ENCODE measurements at regions not wholly inside any gene's neighbourhood (a gene's known extent, or its start where the extent isn't known, plus 50 kb on each side); places are given as distances from the start of the nearest gene placed in this dataset.
"Not testable (repeated sequence)": the region's sequence is repeated elsewhere in the genome, so short reads cannot be mapped to it uniquely, and the experiment has no call there.

GRCh38 chr12:131444220-131445164, 266.4 kb upstream of the SFSWAP start:
- peak in 1 of 7 donors; percentile 33 for DNase-seq
- no peak overlapping the region for H3K27ac ChIP-seq
- H3K36me3 ChIP-seq (replicated peaks in 1 of 2): no peaks in the 10 kb centered on the region
- no peaks in the 10 kb centered on the region for H3K27me3 ChIP-seq
- intact Hi-C loops (cut with DNase I): no loop called here
- H3K9me3 ChIP-seq (replicated peaks in 1 of 3): peaks cover 0 to 6% (median 0%) of the 10 kb centered on the region in 3 donors
- no peak overlapping the region for H3K4me3 ChIP-seq
- H3K4me1 ChIP-seq (replicated peaks in 1 of 2): no peaks in the 10 kb centered on the region
- 66 to 90% (median 86%) methylated on average over 3 to 24 of the region's 24 CpGs for WGBS, 4 donors
- no peak for TF ChIP-seq POLR2A (IDR thresholded peaks at IDR 0.05)
- TF ChIP-seq CTCF (IDR thresholded peaks at IDR 0.05): no peak

DNA sequence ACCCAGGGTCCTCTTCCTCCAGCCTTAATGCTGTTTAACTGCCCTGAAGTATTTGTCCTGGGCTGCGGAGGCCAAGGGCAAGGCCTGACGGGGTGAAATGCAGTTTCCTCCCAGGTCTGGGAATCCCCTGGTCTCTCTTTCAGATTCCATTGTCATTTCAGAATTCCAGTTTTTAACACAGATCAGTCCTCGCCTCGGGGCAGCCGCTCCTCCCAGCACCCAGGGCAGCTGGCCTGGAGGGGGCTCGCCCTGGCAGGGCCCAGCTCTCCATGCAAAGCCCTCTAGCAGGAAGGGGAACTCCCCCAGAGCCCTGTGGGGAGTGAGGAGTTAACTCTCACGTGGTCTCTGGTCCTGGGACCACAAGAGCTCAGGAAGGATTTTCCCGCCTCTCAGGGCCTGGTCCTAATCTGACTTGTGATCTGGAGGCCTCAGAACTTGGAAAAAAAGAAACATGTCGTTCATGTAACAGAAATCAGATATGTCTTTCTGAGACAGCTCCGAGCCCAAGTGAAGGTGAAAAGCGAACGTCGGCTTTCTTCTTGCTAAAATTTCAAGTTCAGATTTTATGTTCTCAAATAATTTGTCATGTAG, 265.6 kb upstream of the SFSWAP start:
- peaks cover 0 to 6% (median 0%) of the 10 kb centered on the region in 3 donors for H3K9me3 ChIP-seq (replicated peaks in 1 of 3)
- H3K4me1 ChIP-seq (replicated peaks in 1 of 2): no peaks in the 10 kb centered on the region
- no peak overlapping the region for H3K4me3 ChIP-seq
- peak in 1 of 7 donors; percentile 34 for DNase-seq
- TF ChIP-seq CTCF (IDR thresholded peaks at IDR 0.05): no peak
- H3K27ac ChIP-seq: no peak overlapping the region
- intact Hi-C loops (cut with DNase I): no loop called here
- no peaks in the 10 kb centered on the region for H3K27me3 ChIP-seq
- no peaks in the 10 kb centered on the region for H3K36me3 ChIP-seq (replicated peaks in 1 of 2)
- WGBS, 4 donors: 59 to 68% (median 65%) methylated on average over 11 to 13 of the region's 13 CpGs

GRCh38 chr12:131445795-131446194, 265.1 kb upstream of the SFSWAP start:
- Histone ChIP-seq H3K4me3 (no peak overlapping the region), H3K9me3 (replicated peaks in 1 of 3) (peaks cover 0 to 6% (median 0%) of the 10 kb centered on the region in 3 donors), H3K27me3 (no peaks in the 10 kb centered on the region), H3K4me1 (replicated peaks in 1 of 2) (no peaks in the 10 kb centered on the region), H3K36me3 (replicated peaks in 1 of 2) (no peaks in the 10 kb centered on the region), H3K27ac (no peak overlapping the region)
- intact Hi-C loops (cut with DNase I): no loop called here
- 38 to 65% (median 50%) methylated on average over 4 to 12 of the region's 12 CpGs for WGBS, 4 donors
- DNase-seq: peak in 1 of 7 donors; percentile 31
- TF ChIP-seq CTCF (IDR thresholded peaks at IDR 0.05): no peak
- no peak for TF ChIP-seq POLR2A (IDR thresholded peaks at IDR 0.05)

DNA sequence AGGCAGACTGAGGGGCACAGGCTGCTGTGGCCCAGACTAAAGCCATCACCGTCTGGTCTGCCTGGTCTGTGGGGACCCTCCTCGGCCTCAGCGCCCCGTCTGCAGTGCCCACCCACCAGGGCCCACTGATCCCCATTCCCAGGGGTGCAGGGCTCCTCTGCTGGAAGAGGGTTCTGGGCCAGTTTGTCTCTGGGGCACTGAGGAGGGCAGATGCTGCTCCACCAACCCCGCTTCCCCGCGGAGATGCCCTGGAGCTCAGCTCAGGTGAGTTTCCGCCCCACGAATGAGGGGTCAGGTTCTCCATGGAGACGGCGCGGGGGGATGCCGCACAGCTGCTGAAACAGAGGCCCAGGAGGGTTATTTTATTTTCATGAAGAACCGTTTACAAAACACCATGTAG, 263.3 kb upstream of the SFSWAP start:
- H3K9me3 ChIP-seq (replicated peaks in 1 of 3); H3K4me3 ChIP-seq; H3K4me1 ChIP-seq (replicated peaks in 1 of 2); H3K36me3 ChIP-seq (replicated peaks in 1 of 2); H3K27me3 ChIP-seq; intact Hi-C loops (cut with DNase I); H3K27ac ChIP-seq: not testable (repeated sequence)
- DNase-seq: peak in 1 of 7 donors; percentile 33
- 83 to 90% (median 86%) methylated on average over 10 to 14 of the region's 14 CpGs for WGBS, 4 donors

Measured in adrenal gland (tissue), 9 donors.